GM12878 (cell line): ENCODE measurements at regions not wholly inside any gene's neighbourhood (a gene's known extent, or its start where the extent isn't known, plus 50 kb on each side); places are given as distances from the start of the nearest gene placed in this dataset.

Experiments
- ATAC-seq: fragments of 200-7000 bp; cut with Tn5 transposase; 3 replicates; pipeline ENCODE4 v1.9.1; 2020; ENCODE audit warnings: mild to moderate bottlenecking, moderate library complexity
- BruUV-seq: library from RNA; stranded (reverse); fragments of 400-500 nt; replicated peaks from 2 replicates; lab custom pipeline; 2021; lab: Mats Ljungman, UMichigan
- CTCF ChIA-PET: fragments of 300-600 bp; sonication (Branson Sonifier 250); formaldehyde crosslinking; extraction: SDS; loops from one replicate; lab custom pipeline; 2021; ENCODE audit warnings: inconsistent platforms; lab: Yijun Ruan, JAX
- POLR2A ChIA-PET: fragments of 350-600 bp; formaldehyde crosslinking; extraction: SDS; loops from one replicate; lab custom pipeline; 2021; ENCODE audit warnings: inconsistent platforms; lab: Charles Lee
- RAD21 ChIA-PET: fragments of 300-600 bp; sonication (Branson Sonifier 250); formaldehyde crosslinking; loops from one replicate; lab custom pipeline; 2023; ENCODE audit warnings: antibody characterized with exemption; ENCODE audit not compliant: unreplicated experiment; lab: Charles Lee
- SMC1A ChIA-PET: fragments of 300-600 bp; sonication (Branson Sonifier 250); formaldehyde crosslinking; loops from one replicate; lab custom pipeline; 2023; ENCODE audit not compliant: unreplicated experiment, uncharacterized antibody; lab: Charles Lee
- DNase-seq: peaks from one replicate; pipeline ENCODE4 v3.0.0-alpha.2; 2011; ENCODE audit warnings: low read depth, low spot score
- FAIRE-seq: peaks from 3 replicates; lab custom pipeline; 2011; peaks lifted over from hg19 to GRCh38; lab: Jason Lieb, UNC
- H2AFZ ChIP-seq: 2 replicates; pipeline ENCODE4 v1.6.0; 2011; ENCODE audit warnings: low read depth, low read length, control low read depth; ENCODE audit not compliant: control insufficient read depth
- H3K27ac ChIP-seq: 2 replicates; pipeline ENCODE4 v1.5.1; 2011; ENCODE audit warnings: control low read depth; ENCODE audit not compliant: control insufficient read depth, insufficient read depth
- H3K27me3 ChIP-seq, 2 experiments: replicated peaks in 1 of 2; 2 replicates each; pipeline versions ENCODE4 v1.6.0 to v1.6.1; 2011; ENCODE audit warnings: low read length in 1 of 2; ENCODE audit not compliant: control insufficient read depth in 2 of 2, insufficient read depth in 2 of 2
- H3K36me3 ChIP-seq, 2 experiments: 2 replicates each; pipeline ENCODE4 v1.5.1; 2011; ENCODE audit warnings: low read length in 1 of 2; ENCODE audit not compliant: control insufficient read depth in 2 of 2, insufficient read depth in 2 of 2
- H3K4me1 ChIP-seq: 2 replicates; pipeline ENCODE4 v1.6.1; 2011; ENCODE audit warnings: mild to moderate bottlenecking, low read length, moderate library complexity, mixed read lengths; ENCODE audit not compliant: control insufficient read depth, insufficient read depth
- H3K4me2 ChIP-seq: 2 replicates; pipeline ENCODE4 v1.6.0; 2011; ENCODE audit warnings: control low read depth; ENCODE audit not compliant: control insufficient read depth, insufficient read depth
- H3K4me3 ChIP-seq: fragments of 200-600 bp; sonication (generic); 2 replicates; pipeline ENCODE4 v1.5.1; 2016
- H3K79me2 ChIP-seq: 2 replicates; pipeline ENCODE4 v1.6.0; 2011; ENCODE audit warnings: low read length; ENCODE audit not compliant: control insufficient read depth, insufficient read depth
- H3K9ac ChIP-seq: 2 replicates; pipeline ENCODE4 v1.8.0; 2011; ENCODE audit warnings: low read length, control low read depth, mixed read lengths; ENCODE audit not compliant: control insufficient read depth, insufficient read depth
- H3K9me3 ChIP-seq: replicated peaks from 3 replicates; pipeline ENCODE4 v1.5.1; 2011; ENCODE audit warnings: mild to moderate bottlenecking, low read length; ENCODE audit not compliant: control insufficient read depth, insufficient read depth
- H4K20me1 ChIP-seq: 2 replicates; pipeline ENCODE4 v1.6.0; 2011; ENCODE audit not compliant: control insufficient read depth, insufficient read depth
- BCL11A ChIP-seq: IDR thresholded peaks from 2 replicates; pipeline ENCODE4 v1.6.1; 2011; ENCODE audit warnings: low read depth, low read length
- BHLHE40 ChIP-seq, 2 experiments: fragments of 450-650 bp in 1 of 2; IDR thresholded peaks; 2 replicates each; pipeline ENCODE4 v1.6.1; 2011 to 2017; ENCODE audit warnings: low read depth in 2 of 2, borderline replicate concordance in 1 of 2, improper control_type of control experiment in 1 of 2, low read length in 1 of 2, mild to moderate bottlenecking in 1 of 2
- CEBPZ ChIP-seq: fragments of 150-350 bp; IDR thresholded peaks from 2 replicates; pipeline ENCODE4 v1.6.1; 2016; ENCODE audit warnings: low read depth, low read length
- CHD2 ChIP-seq: IDR thresholded peaks from 2 replicates; pipeline ENCODE4 v1.6.1; 2011; ENCODE audit warnings: low read depth, low read length, improper control_type of control experiment, borderline replicate concordance
- CREB1 ChIP-seq: IDR thresholded peaks from 2 replicates; pipeline ENCODE4 v1.6.1; 2012; ENCODE audit warnings: low read depth, mild to moderate bottlenecking, inconsistent platforms
- DPF2 ChIP-seq: fragments of 450-650 bp; IDR thresholded peaks from 2 replicates; pipeline ENCODE4 v1.6.1; 2017; ENCODE audit warnings: mild to moderate bottlenecking
- KLF5 ChIP-seq: fragments of 450-650 bp; IDR thresholded peaks from 2 replicates; pipeline ENCODE4 v1.6.1; 2014; ENCODE audit warnings: mild to moderate bottlenecking; ENCODE audit not compliant: partially characterized antibody
- MAX ChIP-seq: IDR thresholded peaks from 2 replicates; pipeline ENCODE4 v1.6.1; 2012; ENCODE audit warnings: low read depth, low read length, improper control_type of control experiment
- MYC ChIP-seq: IDR thresholded peaks from 2 replicates; pipeline ENCODE4 v1.6.1; 2011; ENCODE audit warnings: mild to moderate bottlenecking, low read length, moderate library complexity, inconsistent platforms; ENCODE audit not compliant: insufficient read depth, insufficient replicate concordance, insufficient read length, severe bottlenecking
- POLR2AphosphoS5 ChIP-seq: IDR thresholded peaks from 2 replicates; pipeline ENCODE4 v1.6.1; 2011; ENCODE audit warnings: mild to moderate bottlenecking, low read length, inconsistent platforms
- POU2F2 ChIP-seq: IDR thresholded peaks from 3 replicates; pipeline ENCODE4 v1.6.1; 2011; ENCODE audit warnings: low read depth, mild to moderate bottlenecking, low read length, borderline replicate concordance
- SIN3A ChIP-seq: IDR thresholded peaks from 2 replicates; pipeline ENCODE4 v1.6.1; 2012; ENCODE audit warnings: low read depth, low read length, improper control_type of control experiment
- SMARCA5 ChIP-seq: fragments of 450-650 bp; IDR thresholded peaks from 2 replicates; pipeline ENCODE4 v1.6.1; 2017; ENCODE audit warnings: mild to moderate bottlenecking
- SUPT20H ChIP-seq: IDR thresholded peaks from 2 replicates; pipeline ENCODE4 v1.6.1; 2011; ENCODE audit warnings: low read depth, mild to moderate bottlenecking, low read length, moderate library complexity, borderline replicate concordance; ENCODE audit not compliant: control insufficient read depth
- ZBTB4 ChIP-seq: fragments of 450-650 bp; formaldehyde crosslinking; IDR thresholded peaks from 2 replicates; pipeline ENCODE4 v1.4.0; 2022; ENCODE audit warnings: mild to moderate bottlenecking, moderate library complexity
- WGBS: methylation state at CpG from one replicate; pipeline ENCODE4 v1.1.6; 2016; ENCODE audit warnings: low lambda C conversion rate; ENCODE audit not compliant: insufficient replicate concordance, insufficient coverage; ENCODE audit errors: missing lambda C conversion rate; 5-methylcytosine and 5-hydroxymethylcytosine counted together
- in situ Hi-C: fragments of 300-500 bp; cut with MboI; formaldehyde crosslinking; loops from 9 replicates; pipeline ENCODE4 v1.14.3; 2018; ENCODE audit warnings: mixed read lengths
- intact Hi-C: fragments of 100-400 bp; cut with micrococcal nuclease; formaldehyde crosslinking; loops from one replicate; pipeline ENCODE4 v1.14.2; 2022; ENCODE audit not compliant: unreplicated experiment
- TF ChIP-seq, protein P1 (sequence below): IDR thresholded peaks from 2 replicates; pipeline ENCODE4 v1.6.1; 2011; ENCODE audit warnings: borderline replicate concordance, low read depth, mild to moderate bottlenecking, moderate library complexity, low read length; ENCODE audit not compliant: insufficient read depth, poor library complexity, severe bottlenecking

DNA sequence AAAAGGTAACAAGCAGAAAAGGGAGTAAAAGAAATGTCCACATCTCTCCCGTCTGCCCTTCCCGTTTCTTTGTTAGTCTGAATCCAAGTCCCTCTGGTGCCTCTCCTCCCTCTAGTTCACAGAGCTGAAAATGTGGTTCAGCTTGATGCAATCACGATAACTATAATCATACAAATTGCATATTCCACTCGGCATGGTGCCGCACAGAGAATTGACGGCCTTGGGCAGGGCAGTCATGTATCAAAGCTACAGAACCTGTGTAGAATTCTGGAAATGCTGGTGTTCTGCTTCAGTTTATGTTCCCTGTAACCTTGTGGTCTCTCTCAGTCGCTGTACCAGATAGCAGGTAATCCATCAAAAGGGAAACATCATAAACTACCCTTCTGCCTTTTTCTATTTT, 562.9 kb upstream of the CBLB start:
- in situ Hi-C loops = no loop called here
- FAIRE-seq = no peak
- RAD21 ChIA-PET = no interaction called here
- no TSS peak for BruUV-seq
- Histone ChIP-seq H3K9me3 (no peaks in the 10 kb centered on the region; the same call in 2 of the 3 replicates), H3K9ac (no peak overlapping the region)
- SMC1A ChIA-PET = interaction anchor here (0.6 to 1.5 kb wide), 2 partner anchors 47 to 87 kb away, joined by 3 to 5 read pairs; no protein-coding TSS in a partner anchor
- TF ChIP-seq BCL11A = no peak
- TF ChIP-seq SIN3A = no peak
- no peak for TF ChIP-seq CEBPZ
- TF ChIP-seq MYC = no peak
- no peak for TF ChIP-seq CREB1
- TF ChIP-seq, protein P1, sequence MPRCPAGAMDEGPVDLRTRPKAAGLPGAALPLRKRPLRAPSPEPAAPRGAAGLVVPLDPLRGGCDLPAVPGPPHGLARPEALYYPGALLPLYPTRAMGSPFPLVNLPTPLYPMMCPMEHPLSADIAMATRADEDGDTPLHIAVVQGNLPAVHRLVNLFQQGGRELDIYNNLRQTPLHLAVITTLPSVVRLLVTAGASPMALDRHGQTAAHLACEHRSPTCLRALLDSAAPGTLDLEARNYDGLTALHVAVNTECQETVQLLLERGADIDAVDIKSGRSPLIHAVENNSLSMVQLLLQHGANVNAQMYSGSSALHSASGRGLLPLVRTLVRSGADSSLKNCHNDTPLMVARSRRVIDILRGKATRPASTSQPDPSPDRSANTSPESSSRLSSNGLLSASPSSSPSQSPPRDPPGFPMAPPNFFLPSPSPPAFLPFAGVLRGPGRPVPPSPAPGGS = no peak
- TF ChIP-seq POU2F2 = no peak
- TF ChIP-seq POLR2AphosphoS5 = no peak
- no peak for TF ChIP-seq MAX
- no peak for TF ChIP-seq BHLHE40 (IDR thresholded peaks at IDR 0.05; ENCODE audit: borderline replicate concordance in 1 of 2, low read depth in 2 of 2, low read length in 1 of 2)
- TF ChIP-seq KLF5 = no peak
- no peak for TF ChIP-seq SUPT20H
- TF ChIP-seq DPF2 = no peak
- no peak for TF ChIP-seq SMARCA5
- no peak for TF ChIP-seq ZBTB4 (CRISPR knock-in tag)
- no peak for TF ChIP-seq CHD2
- TF ChIP-seq, all 136 proteins: peak for 0
- intact Hi-C loops = no loop called here
- H3K36me3 ChIP-seq = no peaks in the 10 kb centered on the region
- 77% methylated on average over 7 of the region's 7 CpGs for WGBS
- H3K27me3 ChIP-seq = no peaks in the 10 kb centered on the region
- no peak overlapping the region for H2AFZ ChIP-seq
- H3K27ac ChIP-seq = no peak overlapping the region
- no peaks in the 10 kb centered on the region for H3K4me1 ChIP-seq
- CTCF ChIA-PET = interaction anchor here (1.0 kb wide), 1 partner anchor 34 kb away, joined by 3 read pairs; no protein-coding TSS in a partner anchor
- DNase-seq = no peak
- no peak overlapping the region for H3K4me2 ChIP-seq
- POLR2A ChIA-PET = no interaction called here
- no peak overlapping the region for H3K4me3 ChIP-seq
- H4K20me1 ChIP-seq = no peaks in the 10 kb centered on the region
- no peaks in the 10 kb centered on the region for H3K79me2 ChIP-seq
- ATAC-seq = no peak
